K562 (cell line): ENCODE measurements at regions not wholly inside any gene's neighbourhood (a gene's known extent, or its start where the extent isn't known, plus 50 kb on each side); places are given as distances from the start of the nearest gene placed in this dataset.

Experiments
- ATAC-seq: fragments of 200-7000 bp; cut with Tn5 transposase; 3 replicates; pipeline ENCODE4 v1.9.1; 2020; ENCODE audit warnings: moderate library complexity
- BruUV-seq: library from RNA; stranded (reverse); fragments of 400-500 nt; replicated peaks from 2 replicates; lab custom pipeline; 2021; lab: Mats Ljungman, UMichigan
- CTCF ChIA-PET: fragments of 300-600 bp; formaldehyde crosslinking; extraction: SDS; loops from one replicate; lab custom pipeline; 2021; ENCODE audit warnings: low intra/inter-chr PET ratio; lab: Yijun Ruan, JAX
- POLR2A ChIA-PET: fragments of 300-600, 350-650 bp; sonication (Branson Sonifier 250); formaldehyde crosslinking; extraction: SDS; loops from one replicate; lab custom pipeline; 2021; ENCODE audit warnings: antibody characterized with exemption, inconsistent platforms; lab: Yijun Ruan, JAX
- DNase-seq, 4 experiments: peaks; one replicate each; pipeline versions ENCODE4 v3.0.0 to v3.0.0-alpha.2; 2011 to 2018; ENCODE audit warnings: low spot score in 3 of 4, mixed read lengths in 3 of 4; ENCODE audit errors: extremely low read depth in 1 of 4
- FAIRE-seq: peaks from 2 replicates; lab custom pipeline; 2011; peaks lifted over from hg19 to GRCh38; lab: Jason Lieb, UNC
- H2AFZ ChIP-seq: 2 replicates; pipeline ENCODE4 v1.6.0; 2011; ENCODE audit warnings: low read depth, low read length, control low read depth, inconsistent platforms
- H3K27ac ChIP-seq: fragments of 200-600 bp; 3 replicates; pipeline ENCODE4 v1.8.0; 2011; ENCODE audit warnings: low read depth, mild to moderate bottlenecking, control low read depth, inconsistent platforms, low read length, moderate library complexity, mixed read lengths; ENCODE audit errors: extremely low read depth
- H3K27me3 ChIP-seq, 2 experiments: fragments of 300-600 bp in 1 of 2; 2 replicates in 1 of 2; 3 replicates in 1 of 2; pipeline versions ENCODE4 v1.6.0 to v1.8.0; 2011; ENCODE audit warnings: inconsistent platforms in 2 of 2, low read length in 2 of 2, mild to moderate bottlenecking in 1 of 2, mixed read lengths in 1 of 2, moderate library complexity in 1 of 2; ENCODE audit not compliant: control insufficient read depth in 2 of 2, insufficient read depth in 2 of 2
- H3K36me3 ChIP-seq: fragments of 300-600 bp; 3 replicates; pipeline ENCODE4 v1.8.0; 2011; ENCODE audit warnings: mild to moderate bottlenecking, low read length, inconsistent platforms; ENCODE audit not compliant: control insufficient read depth, insufficient read depth
- H3K4me1 ChIP-seq, 2 experiments: fragments of 200-600 bp in 1 of 2; replicated peaks in 1 of 2; 2 replicates in 1 of 2; 3 replicates in 1 of 2; pipeline versions ENCODE4 v1.5.1 to v1.8.0; 2011; ENCODE audit warnings: inconsistent platforms in 2 of 2, low read length in 2 of 2, mild to moderate bottlenecking in 1 of 2, mixed read lengths in 1 of 2, moderate library complexity in 1 of 2; ENCODE audit not compliant: control insufficient read depth in 2 of 2, insufficient read depth in 2 of 2
- H3K4me2 ChIP-seq: 2 replicates; pipeline ENCODE4 v1.6.1; 2011; ENCODE audit warnings: low read length, control low read depth, inconsistent platforms, mixed read lengths; ENCODE audit not compliant: insufficient read depth
- H3K4me3 ChIP-seq: fragments of 200-600 bp; sonication (generic), shearing (Covaris generic); 2 replicates; pipeline ENCODE4 v1.5.1; 2016; ENCODE audit warnings: control low read depth, inconsistent platforms
- H3K79me2 ChIP-seq: fragments of 200-600 bp; 3 replicates; pipeline ENCODE4 v1.8.0; 2011; ENCODE audit warnings: low read length, inconsistent platforms; ENCODE audit not compliant: control insufficient read depth, insufficient read depth
- H3K9ac ChIP-seq, 2 experiments: 2 replicates each; pipeline versions ENCODE4 v1.6.0 to v1.6.1; 2011; ENCODE audit warnings: low read depth in 2 of 2, low read length in 2 of 2, control low read depth in 1 of 2, inconsistent platforms in 1 of 2, mild to moderate bottlenecking in 1 of 2, mixed read lengths in 1 of 2; ENCODE audit not compliant: insufficient read depth in 1 of 2
- H3K9me1 ChIP-seq: one replicate; pipeline ENCODE4 v1.6.0; 2011; ENCODE audit warnings: inconsistent platforms, mild to moderate bottlenecking, low read length, moderate library complexity; ENCODE audit not compliant: control insufficient read depth, insufficient read depth
- H3K9me3 ChIP-seq: replicated peaks from 2 replicates; pipeline ENCODE4 v1.5.1; 2011; ENCODE audit warnings: low read depth, low read length, inconsistent platforms; ENCODE audit not compliant: control insufficient read depth, insufficient read depth
- H4K20me1 ChIP-seq: replicated peaks from 2 replicates; pipeline ENCODE4 v1.6.1; 2011; ENCODE audit warnings: low read length, inconsistent platforms, mixed read lengths; ENCODE audit not compliant: control insufficient read depth, insufficient read depth
- DPF2 ChIP-seq: fragments of 450-650 bp; IDR thresholded peaks from 2 replicates; pipeline ENCODE4 v1.6.1; 2016
- EGR1 ChIP-seq: fragments of 450-650 bp; conservative IDR thresholded peaks from 2 replicates; pipeline ENCODE4 v1.6.1; 2017; ENCODE audit warnings: mild to moderate bottlenecking
- MIER1 ChIP-seq: fragments of 450-650 bp; IDR thresholded peaks from 2 replicates; pipeline ENCODE4 v1.6.1; 2016; ENCODE audit warnings: antibody characterized with exemption, mild to moderate bottlenecking, low read depth
- PHF8 ChIP-seq: fragments of 200-600 bp; sonication (generic); IDR thresholded peaks from 2 replicates; pipeline ENCODE4 v1.6.1; 2012; ENCODE audit warnings: mixed run types, mild to moderate bottlenecking, inconsistent platforms, low read length, moderate library complexity, borderline replicate concordance
- RBM22 ChIP-seq: fragments of 200-400 bp; formaldehyde crosslinking; IDR thresholded peaks from 2 replicates; pipeline ENCODE4 v1.6.1; 2018; ENCODE audit warnings: low read length, low read depth; ENCODE audit not compliant: poor library complexity, severe bottlenecking
- SP1 ChIP-seq: sonication (generic); formaldehyde crosslinking; IDR thresholded peaks from 2 replicates; pipeline ENCODE4 v1.8.1; 2022; ENCODE audit warnings: mild to moderate bottlenecking, missing genetic modification reagents
- TRIM24 ChIP-seq, 2 experiments: fragments of 450-650 bp; IDR thresholded peaks; 2 replicates each; pipeline ENCODE4 v1.6.1; 2016
- WGBS: fragments of 100-300 bp; shearing (Covaris generic); methylation state at CpG from one replicate; pipeline ENCODE4 v1.1.6; 2016; ENCODE audit warnings: low coverage, mixed read lengths; ENCODE audit not compliant: insufficient coverage; ENCODE audit errors: missing lambda C conversion rate; 5-methylcytosine and 5-hydroxymethylcytosine counted together
- in situ Hi-C: fragments of 300-500 bp; cut with MboI; formaldehyde crosslinking; loops from 4 replicates; pipeline ENCODE4 v1.15.0; 2018; ENCODE audit warnings: inconsistent platforms, mixed read lengths
- intact Hi-C: fragments of 100-400 bp; cut with micrococcal nuclease; formaldehyde crosslinking; loops from 2 replicates; pipeline ENCODE4 v1.14.2; 2022
- TF ChIP-seq, protein P1 (sequence below): sonication (generic); formaldehyde crosslinking; IDR thresholded peaks from 2 replicates; pipeline ENCODE4 v1.8.1; 2023; ENCODE audit warnings: missing genetic modification reagents, mild to moderate bottlenecking, borderline replicate concordance
- TF ChIP-seq, protein P2 (sequence below), 2 experiments: fragments of 450-650 bp in 1 of 2; sonication (generic) in 1 of 2; formaldehyde crosslinking in 1 of 2; IDR thresholded peaks in 1 of 2; conservative IDR thresholded peaks in 1 of 2; 2 replicates each; pipeline versions ENCODE4 v1.6.1 to v1.8.1; 2016 to 2023; ENCODE audit warnings: mild to moderate bottlenecking in 2 of 2, moderate library complexity in 2 of 2, inconsistent platforms in 1 of 2, missing genetic modification reagents in 1 of 2
- TF ChIP-seq, protein P3 (sequence below): fragments of 450-650 bp; IDR thresholded peaks from 2 replicates; pipeline ENCODE4 v1.6.1; 2016; ENCODE audit warnings: antibody characterized with exemption
- TF ChIP-seq, protein P4 (sequence below): fragments of 450-650 bp; formaldehyde crosslinking; IDR thresholded peaks from 2 replicates; pipeline ENCODE4 v1.4.0; 2022; ENCODE audit warnings: mild to moderate bottlenecking, moderate library complexity

DNA sequence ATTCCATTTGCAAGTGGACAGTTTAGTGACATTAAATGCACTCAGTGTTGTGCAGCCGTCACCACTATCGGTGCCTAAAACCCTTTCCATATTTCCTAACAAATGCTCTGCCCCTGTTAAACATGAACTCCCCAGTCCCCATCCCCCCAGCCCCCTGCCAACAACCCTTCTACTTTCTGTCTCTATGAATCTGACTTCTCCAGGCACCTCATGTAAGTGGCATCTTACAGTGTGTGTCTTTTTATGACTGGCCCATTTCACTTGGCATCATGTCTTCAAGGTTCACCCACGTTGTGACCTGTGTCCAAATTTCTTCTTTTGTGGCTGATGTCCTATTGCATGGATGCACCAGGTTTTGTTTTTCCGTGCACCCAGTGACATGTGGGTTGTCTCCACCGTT, 140.9 kb upstream of the GPC1 start (continued):
- TF ChIP-seq TRIM24 (IDR thresholded peaks at IDR 0.05) = no peak

DNA sequence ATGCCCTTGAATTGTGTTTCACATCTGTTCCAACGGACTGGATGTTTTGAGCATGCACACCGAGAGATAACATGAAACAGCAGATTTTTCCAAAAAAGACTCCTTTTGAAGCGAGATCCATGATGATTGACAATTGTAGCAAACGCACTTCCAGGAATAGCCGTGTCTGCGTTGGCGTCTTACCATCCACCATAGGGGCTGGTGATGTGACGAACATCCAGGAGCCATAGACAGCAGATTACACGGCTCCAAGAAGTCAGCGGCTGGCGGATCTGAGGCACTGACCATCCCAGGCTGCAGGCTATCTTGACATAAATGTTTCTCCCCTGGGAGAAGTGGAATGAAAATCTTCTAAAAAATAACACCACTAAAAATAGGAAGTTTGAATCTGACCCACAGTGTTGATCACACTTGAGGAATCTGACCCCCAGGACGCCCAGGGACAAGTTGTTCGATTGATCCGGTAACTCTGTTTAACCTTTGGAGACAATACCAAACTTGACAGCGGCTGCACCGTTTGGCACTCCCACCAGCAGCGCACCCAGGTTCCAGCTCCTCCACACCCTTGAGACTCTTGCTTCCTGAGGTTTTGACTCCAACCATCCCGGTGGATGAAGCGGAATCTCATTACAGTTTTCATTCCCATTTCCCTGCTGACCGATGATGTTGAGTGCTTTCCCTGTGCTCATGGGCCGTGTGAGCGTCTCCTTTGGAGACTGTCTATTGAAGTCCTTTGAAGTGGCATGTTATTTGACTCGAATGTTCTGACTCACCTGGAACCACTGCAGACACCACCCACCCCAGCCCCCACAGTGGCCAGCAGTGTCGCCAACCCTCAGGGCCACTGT, 140.0 kb upstream of the GPC1 start:
- no peaks in the 10 kb centered on the region for H3K4me1 ChIP-seq
- H3K27me3 ChIP-seq = peaks cover 5 to 66% of the 10 kb centered on the region in 2 experiments; a peak in 4 of 5 replicates
- H3K4me2 ChIP-seq = no peak overlapping the region
- intact Hi-C loops = no loop called here
- H3K79me2 ChIP-seq = no peaks in the 10 kb centered on the region
- no peaks in the 10 kb centered on the region for H3K9me3 ChIP-seq
- H4K20me1 ChIP-seq = 0 out of 2 replicates have a peak, but pooled peaks cover 3% of the 10 kb centered on the region
- under 1% methylated on average over 21 of the region's 24 CpGs for WGBS
- no peaks in the 10 kb centered on the region for H3K9me1 ChIP-seq
- CTCF ChIA-PET = no interaction called here
- in situ Hi-C loops = no loop called here
- DNase-seq (no peak), FAIRE-seq (no peak), ATAC-seq (no peak)
- H3K27ac ChIP-seq = no peak overlapping the region
- H3K9ac ChIP-seq = no peak overlapping the region
- H2AFZ ChIP-seq = no peak overlapping the region
- POLR2A ChIA-PET = no interaction called here
- BruUV-seq = no TSS peak
- H3K36me3 ChIP-seq = no peaks in the 10 kb centered on the region
- no peak overlapping the region for H3K4me3 ChIP-seq
- TF ChIP-seq EGR1 = no peak
- TF ChIP-seq MIER1 = no peak
- no peak for TF ChIP-seq DPF2
- no peak for TF ChIP-seq SP1 (CRISPR knock-in tag)
- TF ChIP-seq PHF8 = no peak
- TF ChIP-seq, protein P1, sequence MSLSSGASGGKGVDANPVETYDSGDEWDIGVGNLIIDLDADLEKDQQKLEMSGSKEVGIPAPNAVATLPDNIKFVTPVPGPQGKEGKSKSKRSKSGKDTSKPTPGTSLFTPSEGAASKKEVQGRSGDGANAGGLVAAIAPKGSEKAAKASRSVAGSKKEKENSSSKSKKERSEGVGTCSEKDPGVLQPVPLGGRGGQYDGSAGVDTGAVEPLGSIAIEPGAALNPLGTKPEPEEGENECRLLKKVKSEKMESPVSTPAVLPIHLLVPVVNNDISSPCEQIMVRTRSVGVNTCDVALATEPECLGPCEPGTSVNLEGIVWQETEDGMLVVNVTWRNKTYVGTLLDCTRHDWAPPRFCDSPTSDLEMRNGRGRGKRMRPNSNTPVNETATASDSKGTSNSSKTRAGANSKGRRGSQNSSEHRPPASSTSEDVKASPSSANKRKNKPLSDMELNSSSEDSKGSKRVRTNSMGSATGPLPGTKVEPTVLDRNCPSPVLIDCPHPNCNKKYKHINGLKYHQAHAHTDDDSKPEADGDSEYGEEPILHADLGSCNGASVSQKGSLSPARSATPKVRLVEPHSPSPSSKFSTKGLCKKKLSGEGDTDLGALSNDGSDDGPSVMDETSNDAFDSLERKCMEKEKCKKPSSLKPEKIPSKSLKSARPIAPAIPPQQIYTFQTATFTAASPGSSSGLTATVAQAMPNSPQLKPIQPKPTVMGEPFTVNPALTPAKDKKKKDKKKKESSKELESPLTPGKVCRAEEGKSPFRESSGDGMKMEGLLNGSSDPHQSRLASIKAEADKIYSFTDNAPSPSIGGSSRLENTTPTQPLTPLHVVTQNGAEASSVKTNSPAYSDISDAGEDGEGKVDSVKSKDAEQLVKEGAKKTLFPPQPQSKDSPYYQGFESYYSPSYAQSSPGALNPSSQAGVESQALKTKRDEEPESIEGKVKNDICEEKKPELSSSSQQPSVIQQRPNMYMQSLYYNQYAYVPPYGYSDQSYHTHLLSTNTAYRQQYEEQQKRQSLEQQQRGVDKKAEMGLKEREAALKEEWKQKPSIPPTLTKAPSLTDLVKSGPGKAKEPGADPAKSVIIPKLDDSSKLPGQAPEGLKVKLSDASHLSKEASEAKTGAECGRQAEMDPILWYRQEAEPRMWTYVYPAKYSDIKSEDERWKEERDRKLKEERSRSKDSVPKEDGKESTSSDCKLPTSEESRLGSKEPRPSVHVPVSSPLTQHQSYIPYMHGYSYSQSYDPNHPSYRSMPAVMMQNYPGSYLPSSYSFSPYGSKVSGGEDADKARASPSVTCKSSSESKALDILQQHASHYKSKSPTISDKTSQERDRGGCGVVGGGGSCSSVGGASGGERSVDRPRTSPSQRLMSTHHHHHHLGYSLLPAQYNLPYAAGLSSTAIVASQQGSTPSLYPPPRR = no peak
- TF ChIP-seq RBM22 = no peak
- TF ChIP-seq, protein P2, sequence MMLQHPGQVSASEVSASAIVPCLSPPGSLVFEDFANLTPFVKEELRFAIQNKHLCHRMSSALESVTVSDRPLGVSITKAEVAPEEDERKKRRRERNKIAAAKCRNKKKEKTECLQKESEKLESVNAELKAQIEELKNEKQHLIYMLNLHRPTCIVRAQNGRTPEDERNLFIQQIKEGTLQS (IDR thresholded peaks at IDR 0.05) = no peak
- TF ChIP-seq, protein P2 (CRISPR knock-in tag; conservative IDR thresholded peaks at IDR 0.05) = no peak
- TF ChIP-seq, protein P3, sequence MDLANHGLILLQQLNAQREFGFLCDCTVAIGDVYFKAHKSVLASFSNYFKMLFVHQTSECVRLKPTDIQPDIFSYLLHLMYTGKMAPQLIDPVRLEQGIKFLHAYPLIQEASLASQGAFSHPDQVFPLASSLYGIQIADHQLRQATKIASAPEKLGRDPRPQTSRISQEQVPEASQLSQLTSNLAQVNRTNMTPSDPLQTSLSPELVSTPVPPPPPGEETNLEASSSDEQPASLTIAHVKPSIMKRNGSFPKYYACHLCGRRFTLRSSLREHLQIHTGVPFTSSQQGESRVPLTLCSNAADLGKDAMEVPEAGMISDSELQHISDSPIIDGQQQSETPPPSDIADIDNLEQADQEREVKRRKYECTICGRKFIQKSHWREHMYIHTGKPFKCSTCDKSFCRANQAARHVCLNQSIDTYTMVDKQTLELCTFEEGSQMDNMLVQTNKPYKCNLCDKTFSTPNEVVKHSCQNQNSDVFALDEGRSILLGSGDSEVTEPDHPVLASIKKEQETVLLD = no peak
- TF ChIP-seq, protein P4, sequence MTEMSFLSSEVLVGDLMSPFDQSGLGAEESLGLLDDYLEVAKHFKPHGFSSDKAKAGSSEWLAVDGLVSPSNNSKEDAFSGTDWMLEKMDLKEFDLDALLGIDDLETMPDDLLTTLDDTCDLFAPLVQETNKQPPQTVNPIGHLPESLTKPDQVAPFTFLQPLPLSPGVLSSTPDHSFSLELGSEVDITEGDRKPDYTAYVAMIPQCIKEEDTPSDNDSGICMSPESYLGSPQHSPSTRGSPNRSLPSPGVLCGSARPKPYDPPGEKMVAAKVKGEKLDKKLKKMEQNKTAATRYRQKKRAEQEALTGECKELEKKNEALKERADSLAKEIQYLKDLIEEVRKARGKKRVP (CRISPR knock-in tag) = no peak
